ENCODE measurements at regions not wholly inside any gene's neighbourhood (a gene's known extent, or its start where the extent isn't known, plus 50 kb on each side); places are given as distances from the start of the nearest gene placed in this dataset.

- TF ChIP-seq CTCF (IDR thresholded peaks at IDR 0.05) (no peak), POLR2A (IDR thresholded peaks at IDR 0.05) (no peak), EP300 (IDR thresholded peaks at IDR 0.05) (no peak)
These were observed 257.5 kb downstream of the MID1IP1 start for GRCh38 chrX:39058724-39059123.

All from ovary (tissue), 3 donors.